ENCODE measurements at regions not wholly inside any gene's neighbourhood (a gene's known extent, or its start where the extent isn't known, plus 50 kb on each side); places are given as distances from the start of the nearest gene placed in this dataset.
A peak's percentile ranks its signal among the peaks of the same experiment; 100 is the strongest.

DNA sequence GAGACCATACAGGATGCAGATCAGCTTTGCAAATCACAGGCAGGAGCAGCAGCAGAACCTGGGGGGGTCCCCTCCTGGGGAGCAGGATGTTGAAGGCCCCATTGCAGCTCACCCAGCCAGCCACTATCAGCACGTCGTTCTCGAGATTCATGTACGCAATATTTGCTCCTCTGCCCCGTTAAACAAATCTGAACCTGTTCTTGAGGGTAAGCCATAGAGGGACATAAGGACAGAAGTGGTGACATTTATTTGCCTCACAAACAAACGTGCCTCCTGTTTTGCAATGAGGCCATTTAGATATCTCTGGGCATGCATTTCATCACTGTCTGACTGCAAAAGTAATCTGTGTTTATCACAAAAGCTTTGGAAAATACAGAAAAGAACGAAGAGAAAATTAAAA, 87.3 kb upstream of the BAIAP2L1 start (continued):
- TF ChIP-seq, protein P1, sequence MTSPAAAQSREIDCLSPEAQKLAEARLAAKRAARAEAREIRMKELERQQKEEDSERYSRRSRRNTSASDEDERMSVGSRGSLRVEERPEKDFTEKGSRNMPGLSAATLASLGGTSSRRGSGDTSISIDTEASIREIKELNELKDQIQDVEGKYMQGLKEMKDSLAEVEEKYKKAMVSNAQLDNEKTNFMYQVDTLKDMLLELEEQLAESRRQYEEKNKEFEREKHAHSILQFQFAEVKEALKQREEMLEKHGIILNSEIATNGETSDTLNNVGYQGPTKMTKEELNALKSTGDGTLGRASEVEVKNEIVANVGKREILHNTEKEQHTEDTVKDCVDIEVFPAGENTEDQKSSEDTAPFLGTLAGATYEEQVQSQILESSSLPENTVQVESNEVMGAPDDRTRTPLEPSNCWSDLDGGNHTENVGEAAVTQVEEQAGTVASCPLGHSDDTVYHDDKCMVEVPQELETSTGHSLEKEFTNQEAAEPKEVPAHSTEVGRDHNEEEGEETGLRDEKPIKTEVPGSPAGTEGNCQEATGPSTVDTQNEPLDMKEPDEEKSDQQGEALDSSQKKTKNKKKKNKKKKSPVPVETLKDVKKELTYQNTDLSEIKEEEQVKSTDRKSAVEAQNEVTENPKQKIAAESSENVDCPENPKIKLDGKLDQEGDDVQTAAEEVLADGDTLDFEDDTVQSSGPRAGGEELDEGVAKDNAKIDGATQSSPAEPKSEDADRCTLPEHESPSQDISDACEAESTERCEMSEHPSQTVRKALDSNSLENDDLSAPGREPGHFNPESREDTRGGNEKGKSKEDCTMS (CRISPR knock-in tag; conservative IDR thresholded peaks at IDR 0.05): no peak
- TF ChIP-seq SOX6 (IDR thresholded peaks at IDR 0.05): no peak
- TF ChIP-seq SOX6 (CRISPR knock-in tag; IDR thresholded peaks at IDR 0.05): peak; percentile 64; the same call in 1 of the 2 replicates
- TF ChIP-seq, protein P2, sequence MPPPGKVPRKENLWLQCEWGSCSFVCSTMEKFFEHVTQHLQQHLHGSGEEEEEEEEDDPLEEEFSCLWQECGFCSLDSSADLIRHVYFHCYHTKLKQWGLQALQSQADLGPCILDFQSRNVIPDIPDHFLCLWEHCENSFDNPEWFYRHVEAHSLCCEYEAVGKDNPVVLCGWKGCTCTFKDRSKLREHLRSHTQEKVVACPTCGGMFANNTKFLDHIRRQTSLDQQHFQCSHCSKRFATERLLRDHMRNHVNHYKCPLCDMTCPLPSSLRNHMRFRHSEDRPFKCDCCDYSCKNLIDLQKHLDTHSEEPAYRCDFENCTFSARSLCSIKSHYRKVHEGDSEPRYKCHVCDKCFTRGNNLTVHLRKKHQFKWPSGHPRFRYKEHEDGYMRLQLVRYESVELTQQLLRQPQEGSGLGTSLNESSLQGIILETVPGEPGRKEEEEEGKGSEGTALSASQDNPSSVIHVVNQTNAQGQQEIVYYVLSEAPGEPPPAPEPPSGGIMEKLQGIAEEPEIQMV (CRISPR knock-in tag; IDR thresholded peaks at IDR 0.05; ENCODE audit: low read depth): no peak
- TF ChIP-seq, protein P3, sequence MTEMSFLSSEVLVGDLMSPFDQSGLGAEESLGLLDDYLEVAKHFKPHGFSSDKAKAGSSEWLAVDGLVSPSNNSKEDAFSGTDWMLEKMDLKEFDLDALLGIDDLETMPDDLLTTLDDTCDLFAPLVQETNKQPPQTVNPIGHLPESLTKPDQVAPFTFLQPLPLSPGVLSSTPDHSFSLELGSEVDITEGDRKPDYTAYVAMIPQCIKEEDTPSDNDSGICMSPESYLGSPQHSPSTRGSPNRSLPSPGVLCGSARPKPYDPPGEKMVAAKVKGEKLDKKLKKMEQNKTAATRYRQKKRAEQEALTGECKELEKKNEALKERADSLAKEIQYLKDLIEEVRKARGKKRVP (CRISPR knock-in tag; IDR thresholded peaks at IDR 0.05): peak in 1 of 2 experiments; percentile 69; a peak in 2 of 4 replicates
- TF ChIP-seq ZMAT3 (CRISPR knock-in tag; conservative IDR thresholded peaks at IDR 0.05): no peak
- TF ChIP-seq ZNF296 (CRISPR knock-in tag; conservative IDR thresholded peaks at IDR 0.05): no peak
- TF ChIP-seq GTF3A (CRISPR knock-in tag; conservative IDR thresholded peaks at IDR 0.05): no peak
- no peak; the same call in 1 of the 2 replicates for TF ChIP-seq HDAC2 (CRISPR knock-in tag; IDR thresholded peaks at IDR 0.05)
- TF ChIP-seq, protein P4, sequence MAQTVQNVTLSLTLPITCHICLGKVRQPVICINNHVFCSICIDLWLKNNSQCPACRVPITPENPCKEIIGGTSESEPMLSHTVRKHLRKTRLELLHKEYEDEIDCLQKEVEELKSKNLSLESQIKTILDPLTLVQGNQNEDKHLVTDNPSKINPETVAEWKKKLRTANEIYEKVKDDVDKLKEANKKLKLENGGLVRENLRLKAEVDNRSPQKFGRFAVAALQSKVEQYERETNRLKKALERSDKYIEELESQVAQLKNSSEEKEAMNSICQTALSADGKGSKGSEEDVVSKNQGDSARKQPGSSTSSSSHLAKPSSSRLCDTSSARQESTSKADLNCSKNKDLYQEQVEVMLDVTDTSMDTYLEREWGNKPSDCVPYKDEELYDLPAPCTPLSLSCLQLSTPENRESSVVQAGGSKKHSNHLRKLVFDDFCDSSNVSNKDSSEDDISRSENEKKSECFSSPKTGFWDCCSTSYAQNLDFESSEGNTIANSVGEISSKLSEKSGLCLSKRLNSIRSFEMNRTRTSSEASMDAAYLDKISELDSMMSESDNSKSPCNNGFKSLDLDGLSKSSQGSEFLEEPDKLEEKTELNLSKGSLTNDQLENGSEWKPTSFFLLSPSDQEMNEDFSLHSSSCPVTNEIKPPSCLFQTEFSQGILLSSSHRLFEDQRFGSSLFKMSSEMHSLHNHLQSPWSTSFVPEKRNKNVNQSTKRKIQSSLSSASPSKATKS (CRISPR knock-in tag; IDR thresholded peaks at IDR 0.05): no peak
- no peak for TF ChIP-seq ZNF547 (CRISPR knock-in tag; IDR thresholded peaks at IDR 0.05)
- TF ChIP-seq TBP (CRISPR knock-in tag; IDR thresholded peaks at IDR 0.05): no peak
- no peak for TF ChIP-seq ZSCAN31 (CRISPR knock-in tag; IDR thresholded peaks at IDR 0.05; ENCODE audit: low read depth)
- peak; percentile 93 for TF ChIP-seq GFI1 (CRISPR knock-in tag; IDR thresholded peaks at IDR 0.05; ENCODE audit: borderline replicate concordance)
- TF ChIP-seq ZBTB21 (CRISPR knock-in tag; IDR thresholded peaks at IDR 0.05): no peak
- no peak for TF ChIP-seq ZNF629 (CRISPR knock-in tag; conservative IDR thresholded peaks at IDR 0.05)
- peak; percentile 53 for TF ChIP-seq GATAD2A (CRISPR knock-in tag; IDR thresholded peaks at IDR 0.05)

Data from HepG2 (cell line).